MM.1S (cell line): ENCODE measurements at regions not wholly inside any gene's neighbourhood (a gene's known extent, or its start where the extent isn't known, plus 50 kb on each side); places are given as distances from the start of the nearest gene placed in this dataset.

ENCODE experiments used
- DNase-seq: peaks from one replicate; pipeline ENCODE4 v3.0.0-alpha.2; 2015
- H2AFZ ChIP-seq: fragments of 300-600 bp; sonication (generic); 2 replicates; pipeline ENCODE4 v1.6.0; 2016; ENCODE audit warnings: antibody characterized with exemption, low read length
- H3F3A ChIP-seq: fragments of 300-600 bp; sonication (generic); 2 replicates; pipeline ENCODE4 v1.6.1; 2016; ENCODE audit warnings: mild to moderate bottlenecking, antibody characterized with exemption, low read length, moderate library complexity, mixed read lengths; ENCODE audit not compliant: insufficient read depth
- H3K27ac ChIP-seq: fragments of 300-600 bp; sonication (generic); 2 replicates; pipeline ENCODE4 v1.5.1; 2016; ENCODE audit warnings: mild to moderate bottlenecking, low read length
- H3K27me3 ChIP-seq: fragments of 300-600 bp; sonication (generic); replicated peaks from 2 replicates; pipeline ENCODE4 v1.6.0; 2016; ENCODE audit warnings: low read length; ENCODE audit not compliant: insufficient read depth
- H3K36me3 ChIP-seq: fragments of 300-600 bp; sonication (generic); replicated peaks from 2 replicates; pipeline ENCODE4 v1.6.1; 2016; ENCODE audit warnings: mild to moderate bottlenecking, low read length, mixed read lengths; ENCODE audit not compliant: insufficient read depth
- H3K4me1 ChIP-seq: fragments of 300-600 bp; sonication (generic); 2 replicates; pipeline ENCODE4 v1.6.1; 2016; ENCODE audit warnings: low read length, mixed read lengths
- H3K4me2 ChIP-seq: fragments of 300-600 bp; sonication (generic); 2 replicates; pipeline ENCODE4 v1.6.0; 2016; ENCODE audit warnings: low read depth, low read length
- H3K4me3 ChIP-seq: fragments of 300-600 bp; sonication (generic); 2 replicates; pipeline ENCODE4 v1.5.1; 2016; ENCODE audit warnings: low read length, mixed read lengths
- H3K79me2 ChIP-seq: fragments of 300-600 bp; sonication (generic); 2 replicates; pipeline ENCODE4 v1.6.1; 2016; ENCODE audit warnings: mixed run types, low read length, mixed read lengths
- H3K9ac ChIP-seq: fragments of 300-600 bp; sonication (generic); 2 replicates; pipeline ENCODE4 v1.6.1; 2016; ENCODE audit warnings: low read length, mixed read lengths
- H3K9me2 ChIP-seq: fragments of 300-600 bp; sonication (generic); replicated peaks from 2 replicates; pipeline ENCODE4 v1.6.1; 2016; ENCODE audit warnings: mild to moderate bottlenecking, low read length, mixed read lengths; ENCODE audit not compliant: insufficient read depth
- H3K9me3 ChIP-seq: fragments of 300-600 bp; sonication (generic); replicated peaks from 2 replicates; pipeline ENCODE4 v1.6.1; 2016; ENCODE audit warnings: mild to moderate bottlenecking, low read length, mixed read lengths; ENCODE audit not compliant: insufficient read depth
- H4K20me1 ChIP-seq: fragments of 300-600 bp; sonication (generic); 2 replicates; pipeline ENCODE4 v1.6.1; 2016; ENCODE audit warnings: mild to moderate bottlenecking, low read length, moderate library complexity, mixed read lengths; ENCODE audit not compliant: insufficient read depth
- CTCF ChIP-seq: fragments of 300-600 bp; sonication (generic); IDR thresholded peaks from 2 replicates; pipeline ENCODE4 v1.5.1; 2016; ENCODE audit warnings: antibody characterized with exemption, low read length, mixed read lengths
- EZH2 ChIP-seq: fragments of 300-600 bp; sonication (generic); optimal IDR thresholded peaks from 2 replicates; pipeline ENCODE3; 2017; ENCODE audit warnings: low read depth, mild to moderate bottlenecking, antibody characterized with exemption, low read length, mixed read lengths
- EZH2phosphoT487 ChIP-seq: fragments of 300-600 bp; sonication (generic); IDR thresholded peaks from 2 replicates; pipeline ENCODE4 v1.6.1; 2018; ENCODE audit warnings: antibody characterized with exemption, low read length

GRCh38 chr11:81995889-81996288, 737.8 kb downstream of the FAM181B start:
- Histone ChIP-seq H3K9me2 (no peaks in the 10 kb centered on the region), H3K4me1 (no peaks in the 10 kb centered on the region), H3F3A (no peaks in the 10 kb centered on the region), H3K9me3 (no peaks in the 10 kb centered on the region), H3K27me3 (no peaks in the 10 kb centered on the region), H3K79me2 (no peaks in the 10 kb centered on the region), H3K9ac (no peak overlapping the region), H2AFZ (no peak overlapping the region), H3K27ac (no peak overlapping the region), H3K4me2 (no peak overlapping the region), H3K36me3 (no peaks in the 10 kb centered on the region), H3K4me3 (no peak overlapping the region), H4K20me1 (no peaks in the 10 kb centered on the region)
- no peak for DNase-seq
- TF ChIP-seq EZH2phosphoT487 (no peak), CTCF (no peak), EZH2 (no peak)

- Histone ChIP-seq H3K9me2 (no peaks in the 10 kb centered on the region), H3K27ac (no peak overlapping the region), H3K79me2 (no peaks in the 10 kb centered on the region), H3K36me3 (no peaks in the 10 kb centered on the region), H3K4me1 (no peaks in the 10 kb centered on the region), H3K4me2 (no peak overlapping the region), H3K9ac (no peak overlapping the region), H3K4me3 (no peak overlapping the region), H4K20me1 (no peaks in the 10 kb centered on the region), H3K27me3 (no peaks in the 10 kb centered on the region), H3K9me3 (no peaks in the 10 kb centered on the region), H3F3A (no peaks in the 10 kb centered on the region), H2AFZ (no peak overlapping the region)
- no peak for DNase-seq
- no peak for TF ChIP-seq EZH2
- TF ChIP-seq EZH2phosphoT487 = no peak
- no peak for TF ChIP-seq CTCF
These were observed 739.9 kb downstream of the FAM181B start for GRCh38 chr11:81993755-81994154.

GRCh38 chr11:81990659-81991443, 742.8 kb downstream of the FAM181B start:
- H3K9ac ChIP-seq = no peak overlapping the region
- no peaks in the 10 kb centered on the region for H3K4me1 ChIP-seq
- no peak overlapping the region for H3K4me2 ChIP-seq
- no peaks in the 10 kb centered on the region for H3K27me3 ChIP-seq
- no peak overlapping the region for H3K4me3 ChIP-seq
- H4K20me1 ChIP-seq = no peaks in the 10 kb centered on the region
- no peaks in the 10 kb centered on the region for H3K9me2 ChIP-seq
- no peak for TF ChIP-seq EZH2phosphoT487
- no peak for TF ChIP-seq EZH2
- TF ChIP-seq CTCF = no peak
- no peak overlapping the region for H2AFZ ChIP-seq
- no peaks in the 10 kb centered on the region for H3K9me3 ChIP-seq
- H3K27ac ChIP-seq = no peak overlapping the region
- H3K79me2 ChIP-seq = no peaks in the 10 kb centered on the region
- no peaks in the 10 kb centered on the region for H3F3A ChIP-seq
- DNase-seq = no peak
- no peaks in the 10 kb centered on the region for H3K36me3 ChIP-seq
